Panc1 (cell line): ENCODE measurements at regions not wholly inside any gene's neighbourhood (a gene's known extent, or its start where the extent isn't known, plus 50 kb on each side); places are given as distances from the start of the nearest gene placed in this dataset.

Experiments
- POLR2AphosphoS5 ChIP-seq: IDR thresholded peaks from 2 replicates; pipeline ENCODE4 v1.6.1; 2012; ENCODE audit warnings: mild to moderate bottlenecking, low read depth, low read length, moderate library complexity
- SIN3A ChIP-seq: IDR thresholded peaks from 2 replicates; pipeline ENCODE4 v1.6.1; 2012; ENCODE audit warnings: low read depth, mild to moderate bottlenecking, low read length, moderate library complexity, borderline replicate concordance; ENCODE audit not compliant: insufficient read depth
- TCF7L2 ChIP-seq: IDR thresholded peaks from 2 replicates; pipeline ENCODE4 v1.6.1; 2011; ENCODE audit warnings: mild to moderate bottlenecking, low read depth, low read length, inconsistent platforms
- TF ChIP-seq, protein P1 (sequence below): fragments of 450-650 bp; IDR thresholded peaks from 2 replicates; pipeline ENCODE4 v1.5.1; 2017; ENCODE audit warnings: mild to moderate bottlenecking
- TF ChIP-seq, protein P2 (sequence below), 2 experiments: IDR thresholded peaks; 2 replicates each; pipeline ENCODE4 v1.6.1; 2011 to 2012; ENCODE audit warnings: low read depth in 2 of 2, control low read depth in 1 of 2, low read length in 1 of 2, mild to moderate bottlenecking in 1 of 2, moderate library complexity in 1 of 2; ENCODE audit not compliant: insufficient read depth in 1 of 2

DNA sequence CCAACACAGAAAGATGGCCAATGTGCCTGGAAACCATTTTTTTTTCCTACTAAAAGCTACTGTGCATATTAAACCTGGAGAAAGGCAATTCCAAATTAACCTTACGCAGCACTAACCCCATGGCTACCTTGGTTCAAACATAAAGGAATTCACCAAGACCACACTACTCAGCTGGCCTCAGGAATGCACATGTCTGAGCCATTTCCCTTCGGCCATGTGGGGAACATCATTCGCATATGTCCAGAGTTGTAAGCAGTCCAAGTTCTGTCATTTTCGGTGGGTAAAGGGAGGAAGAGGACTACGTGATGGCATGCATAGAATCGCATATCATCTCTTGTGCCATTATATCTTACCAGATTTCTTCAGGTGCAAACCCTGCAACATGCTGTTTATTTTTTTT, 175.4 kb downstream of the NTMT2 start:
- TF ChIP-seq, protein P1, sequence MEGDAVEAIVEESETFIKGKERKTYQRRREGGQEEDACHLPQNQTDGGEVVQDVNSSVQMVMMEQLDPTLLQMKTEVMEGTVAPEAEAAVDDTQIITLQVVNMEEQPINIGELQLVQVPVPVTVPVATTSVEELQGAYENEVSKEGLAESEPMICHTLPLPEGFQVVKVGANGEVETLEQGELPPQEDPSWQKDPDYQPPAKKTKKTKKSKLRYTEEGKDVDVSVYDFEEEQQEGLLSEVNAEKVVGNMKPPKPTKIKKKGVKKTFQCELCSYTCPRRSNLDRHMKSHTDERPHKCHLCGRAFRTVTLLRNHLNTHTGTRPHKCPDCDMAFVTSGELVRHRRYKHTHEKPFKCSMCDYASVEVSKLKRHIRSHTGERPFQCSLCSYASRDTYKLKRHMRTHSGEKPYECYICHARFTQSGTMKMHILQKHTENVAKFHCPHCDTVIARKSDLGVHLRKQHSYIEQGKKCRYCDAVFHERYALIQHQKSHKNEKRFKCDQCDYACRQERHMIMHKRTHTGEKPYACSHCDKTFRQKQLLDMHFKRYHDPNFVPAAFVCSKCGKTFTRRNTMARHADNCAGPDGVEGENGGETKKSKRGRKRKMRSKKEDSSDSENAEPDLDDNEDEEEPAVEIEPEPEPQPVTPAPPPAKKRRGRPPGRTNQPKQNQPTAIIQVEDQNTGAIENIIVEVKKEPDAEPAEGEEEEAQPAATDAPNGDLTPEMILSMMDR, result no peak
- TF ChIP-seq POLR2AphosphoS5, result no peak
- TF ChIP-seq, protein P2, sequence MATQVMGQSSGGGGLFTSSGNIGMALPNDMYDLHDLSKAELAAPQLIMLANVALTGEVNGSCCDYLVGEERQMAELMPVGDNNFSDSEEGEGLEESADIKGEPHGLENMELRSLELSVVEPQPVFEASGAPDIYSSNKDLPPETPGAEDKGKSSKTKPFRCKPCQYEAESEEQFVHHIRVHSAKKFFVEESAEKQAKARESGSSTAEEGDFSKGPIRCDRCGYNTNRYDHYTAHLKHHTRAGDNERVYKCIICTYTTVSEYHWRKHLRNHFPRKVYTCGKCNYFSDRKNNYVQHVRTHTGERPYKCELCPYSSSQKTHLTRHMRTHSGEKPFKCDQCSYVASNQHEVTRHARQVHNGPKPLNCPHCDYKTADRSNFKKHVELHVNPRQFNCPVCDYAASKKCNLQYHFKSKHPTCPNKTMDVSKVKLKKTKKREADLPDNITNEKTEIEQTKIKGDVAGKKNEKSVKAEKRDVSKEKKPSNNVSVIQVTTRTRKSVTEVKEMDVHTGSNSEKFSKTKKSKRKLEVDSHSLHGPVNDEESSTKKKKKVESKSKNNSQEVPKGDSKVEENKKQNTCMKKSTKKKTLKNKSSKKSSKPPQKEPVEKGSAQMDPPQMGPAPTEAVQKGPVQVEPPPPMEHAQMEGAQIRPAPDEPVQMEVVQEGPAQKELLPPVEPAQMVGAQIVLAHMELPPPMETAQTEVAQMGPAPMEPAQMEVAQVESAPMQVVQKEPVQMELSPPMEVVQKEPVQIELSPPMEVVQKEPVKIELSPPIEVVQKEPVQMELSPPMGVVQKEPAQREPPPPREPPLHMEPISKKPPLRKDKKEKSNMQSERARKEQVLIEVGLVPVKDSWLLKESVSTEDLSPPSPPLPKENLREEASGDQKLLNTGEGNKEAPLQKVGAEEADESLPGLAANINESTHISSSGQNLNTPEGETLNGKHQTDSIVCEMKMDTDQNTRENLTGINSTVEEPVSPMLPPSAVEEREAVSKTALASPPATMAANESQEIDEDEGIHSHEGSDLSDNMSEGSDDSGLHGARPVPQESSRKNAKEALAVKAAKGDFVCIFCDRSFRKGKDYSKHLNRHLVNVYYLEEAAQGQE (IDR thresholded peaks at IDR 0.05; ENCODE audit: insufficient read depth in 1 of 2, low read depth in 2 of 2, low read length in 1 of 2), result no peak
- no peak for TF ChIP-seq TCF7L2
- no peak for TF ChIP-seq SIN3A
